Central memory CD8-positive, alpha-beta T cell (primary cell): ENCODE measurements at regions not wholly inside any gene's neighbourhood (a gene's known extent, or its start where the extent isn't known, plus 50 kb on each side); places are given as distances from the start of the nearest gene placed in this dataset.

Experiments used
- ATAC-seq: fragments of 150-1000 bp; cut with Tn5 transposase; replicated peaks from 2 replicates; pipeline ENCODE4 v1.10.0; 2022; ENCODE audit warnings: mild to moderate bottlenecking, moderate FRiP score, moderate number of reproducible peaks; ENCODE audit not compliant: poor library complexity, severe bottlenecking; ENCODE audit errors: extremely low read depth
- DNase-seq, 2 donors: peaks; one replicate each; pipeline ENCODE4 v3.0.0; 2021; ENCODE audit warnings: low spot score in 2 of 2
- H3K27ac Mint-ChIP-seq: one replicate; pipeline ENCODE4 v1.8.0; 2022; ENCODE audit warnings: low read depth, mild to moderate bottlenecking, moderate library complexity, mixed read lengths
- H3K27me3 Mint-ChIP-seq: one replicate; pipeline ENCODE4 v1.8.0; 2022; ENCODE audit warnings: mixed read lengths
- H3K36me3 Mint-ChIP-seq: one replicate; pipeline ENCODE4 v1.8.0; 2022; ENCODE audit warnings: mild to moderate bottlenecking, moderate library complexity, mixed read lengths; ENCODE audit not compliant: insufficient read depth
- H3K4me1 Mint-ChIP-seq: one replicate; pipeline ENCODE4 v1.8.0; 2022; ENCODE audit warnings: mixed read lengths
- H3K4me3 Mint-ChIP-seq: one replicate; pipeline ENCODE4 v1.8.0; 2022; ENCODE audit warnings: mild to moderate bottlenecking, moderate library complexity, mixed read lengths
- H3K9me3 Mint-ChIP-seq: one replicate; pipeline ENCODE4 v1.8.0; 2022; ENCODE audit warnings: mixed read lengths

- H3K4me3 Mint-ChIP-seq: no peak overlapping the region
- H3K4me1 Mint-ChIP-seq: no peaks in the 10 kb centered on the region
- no peak for DNase-seq
- peaks cover 10% of the 10 kb centered on the region for H3K9me3 Mint-ChIP-seq
- ATAC-seq: no peak
- H3K27me3 Mint-ChIP-seq: no peaks in the 10 kb centered on the region
- H3K27ac Mint-ChIP-seq: no peak overlapping the region
- no peaks in the 10 kb centered on the region for H3K36me3 Mint-ChIP-seq
Measured at GRCh38 chr2:17413036-17413435, 105.2 kb downstream of the RAD51AP2 start.

- no peak overlapping the region for H3K27ac Mint-ChIP-seq
- peaks cover 21% of the 10 kb centered on the region for H3K9me3 Mint-ChIP-seq
- H3K27me3 Mint-ChIP-seq: no peaks in the 10 kb centered on the region
- no peak overlapping the region for H3K4me3 Mint-ChIP-seq
- DNase-seq: no peak
- no peaks in the 10 kb centered on the region for H3K4me1 Mint-ChIP-seq
- ATAC-seq: no peak
- H3K36me3 Mint-ChIP-seq: no peaks in the 10 kb centered on the region
Measured at GRCh38 chr2:17401096-17401495, 117.1 kb downstream of the RAD51AP2 start.

- Mint-ChIP-seq H3K27ac (no peak overlapping the region), H3K4me3 (no peak overlapping the region), H3K27me3 (no peaks in the 10 kb centered on the region), H3K36me3 (no peaks in the 10 kb centered on the region), H3K9me3 (peaks cover 15% of the 10 kb centered on the region), H3K4me1 (no peaks in the 10 kb centered on the region)
- DNase-seq (no peak), ATAC-seq (no peak)
Measured at GRCh38 chr2:17398770-17399169, 119.5 kb downstream of the RAD51AP2 start.

- Mint-ChIP-seq H3K9me3 (peaks cover 10% of the 10 kb centered on the region), H3K36me3 (no peaks in the 10 kb centered on the region), H3K27me3 (no peaks in the 10 kb centered on the region), H3K4me1 (no peaks in the 10 kb centered on the region), H3K27ac (no peak overlapping the region), H3K4me3 (no peak overlapping the region)
- DNase-seq (no peak), ATAC-seq (no peak)
Measured at GRCh38 chr2:17388798-17389197, 129.4 kb downstream of the RAD51AP2 start.

GRCh38 chr2:17387591-17387990 lies 130.6 kb downstream of the RAD51AP2 start:
- Mint-ChIP-seq H3K36me3 (no peaks in the 10 kb centered on the region), H3K4me1 (no peaks in the 10 kb centered on the region), H3K9me3 (peaks cover 10% of the 10 kb centered on the region), H3K27me3 (no peaks in the 10 kb centered on the region), H3K27ac (no peak overlapping the region), H3K4me3 (no peak overlapping the region)
- no peak for ATAC-seq
- no peak for DNase-seq

- ATAC-seq: no peak
- H3K4me1 Mint-ChIP-seq: no peaks in the 10 kb centered on the region
- no peak overlapping the region for H3K27ac Mint-ChIP-seq
- H3K9me3 Mint-ChIP-seq: peaks cover 10% of the 10 kb centered on the region
- no peaks in the 10 kb centered on the region for H3K36me3 Mint-ChIP-seq
- no peaks in the 10 kb centered on the region for H3K27me3 Mint-ChIP-seq
- H3K4me3 Mint-ChIP-seq: no peak overlapping the region
- DNase-seq: no peak
Measured at GRCh38 chr2:17386771-17387170, 131.5 kb downstream of the RAD51AP2 start.

GRCh38 chr2:17380003-17380402 lies 138.2 kb downstream of the RAD51AP2 start:
- H3K36me3 Mint-ChIP-seq: no peaks in the 10 kb centered on the region
- ATAC-seq (no peak), DNase-seq (no peak)
- H3K27me3 Mint-ChIP-seq: no peaks in the 10 kb centered on the region
- H3K9me3 Mint-ChIP-seq: peaks cover 27% of the 10 kb centered on the region
- H3K4me3 Mint-ChIP-seq: no peak overlapping the region
- H3K4me1 Mint-ChIP-seq: no peaks in the 10 kb centered on the region
- no peak overlapping the region for H3K27ac Mint-ChIP-seq

GRCh38 chr2:17375262-17375661 lies 143.0 kb downstream of the RAD51AP2 start:
- ATAC-seq: no peak
- Mint-ChIP-seq H3K27ac (no peak overlapping the region), H3K4me3 (no peak overlapping the region), H3K36me3 (no peaks in the 10 kb centered on the region), H3K27me3 (no peaks in the 10 kb centered on the region), H3K9me3 (peaks cover 24% of the 10 kb centered on the region), H3K4me1 (no peaks in the 10 kb centered on the region)
- DNase-seq: no peak

GRCh38 chr2:17373741-17374140 lies 144.5 kb downstream of the RAD51AP2 start:
- Mint-ChIP-seq H3K9me3 (peaks cover 18% of the 10 kb centered on the region), H3K4me3 (no peak overlapping the region), H3K4me1 (no peaks in the 10 kb centered on the region), H3K36me3 (no peaks in the 10 kb centered on the region), H3K27me3 (no peaks in the 10 kb centered on the region), H3K27ac (no peak overlapping the region)
- DNase-seq (no peak), ATAC-seq (no peak)

GRCh38 chr2:17373041-17373440 lies 145.2 kb downstream of the RAD51AP2 start:
- peaks cover 12% of the 10 kb centered on the region for H3K9me3 Mint-ChIP-seq
- no peak overlapping the region for H3K4me3 Mint-ChIP-seq
- no peaks in the 10 kb centered on the region for H3K4me1 Mint-ChIP-seq
- H3K27me3 Mint-ChIP-seq: no peaks in the 10 kb centered on the region
- H3K27ac Mint-ChIP-seq: no peak overlapping the region
- ATAC-seq (no peak), DNase-seq (no peak)
- H3K36me3 Mint-ChIP-seq: no peaks in the 10 kb centered on the region

- H3K27me3 Mint-ChIP-seq: no peaks in the 10 kb centered on the region
- peaks cover 23% of the 10 kb centered on the region for H3K9me3 Mint-ChIP-seq
- no peaks in the 10 kb centered on the region for H3K36me3 Mint-ChIP-seq
- no peaks in the 10 kb centered on the region for H3K4me1 Mint-ChIP-seq
- ATAC-seq (no peak), DNase-seq (no peak)
- no peak overlapping the region for H3K27ac Mint-ChIP-seq
- H3K4me3 Mint-ChIP-seq: no peak overlapping the region
Measured at GRCh38 chr2:17363846-17364245, 154.4 kb downstream of the RAD51AP2 start.

- no peaks in the 10 kb centered on the region for H3K4me1 Mint-ChIP-seq
- no peaks in the 10 kb centered on the region for H3K36me3 Mint-ChIP-seq
Measured at GRCh38 chr2:17362956-17363355, 155.3 kb downstream of the RAD51AP2 start.

GRCh38 chr2:17355608-17356329 lies 162.5 kb downstream of the RAD51AP2 start:
- Mint-ChIP-seq H3K27ac (no peak overlapping the region), H3K4me1 (no peaks in the 10 kb centered on the region), H3K9me3 (peaks cover 4% of the 10 kb centered on the region), H3K4me3 (no peak overlapping the region), H3K27me3 (no peaks in the 10 kb centered on the region), H3K36me3 (no peaks in the 10 kb centered on the region)
- ATAC-seq: no peak
- no peak for DNase-seq

More at GRCh38 chr2:17362956-17363355, 155.3 kb downstream of the RAD51AP2 start:
- no peak for ATAC-seq
- H3K27me3 Mint-ChIP-seq: no peaks in the 10 kb centered on the region
- peaks cover 22% of the 10 kb centered on the region for H3K9me3 Mint-ChIP-seq
- no peak for DNase-seq
- no peak overlapping the region for H3K27ac Mint-ChIP-seq
- no peak overlapping the region for H3K4me3 Mint-ChIP-seq
